Liver (tissue), 8 donors: ENCODE measurements at regions not wholly inside any gene's neighbourhood (a gene's known extent, or its start where the extent isn't known, plus 50 kb on each side); places are given as distances from the start of the nearest gene placed in this dataset.

Experiments used
- DNase-seq: peaks from one replicate; pipeline ENCODE4 v3.0.0-alpha.2; 2017; ENCODE audit warnings: low spot score
- H3K27ac ChIP-seq, 2 donors: one replicate each; pipeline ENCODE4 v1.7.0; 2013; ENCODE audit warnings: inconsistent platforms in 2 of 2, low read length in 2 of 2, control low read depth in 1 of 2, low read depth in 1 of 2, mild to moderate bottlenecking in 1 of 2
- H3K27me3 ChIP-seq, 4 donors: one replicate each; pipeline versions ENCODE4 v1.6.1 to v1.7.0; 2013; ENCODE audit warnings: low read length in 3 of 4, inconsistent platforms in 1 of 4, mild to moderate bottlenecking in 1 of 4, moderate library complexity in 1 of 4; ENCODE audit not compliant: control insufficient read depth in 4 of 4, insufficient read depth in 4 of 4
- H3K36me3 ChIP-seq, 4 donors: one replicate each; pipeline versions ENCODE4 v1.6.1 to v1.7.0; 2013; ENCODE audit warnings: low read length in 3 of 4, mild to moderate bottlenecking in 3 of 4, low read depth in 1 of 4, moderate library complexity in 1 of 4; ENCODE audit not compliant: control insufficient read depth in 4 of 4, insufficient read depth in 3 of 4
- H3K4me1 ChIP-seq, 4 donors: one replicate each; pipeline versions ENCODE4 v1.6.1 to v1.7.0; 2013; ENCODE audit warnings: low read length in 3 of 4, mild to moderate bottlenecking in 3 of 4, moderate library complexity in 1 of 4; ENCODE audit not compliant: control insufficient read depth in 4 of 4, insufficient read depth in 4 of 4
- H3K4me3 ChIP-seq, 3 donors: one replicate each; pipeline versions ENCODE4 v1.6.1 to v1.7.0; 2013; ENCODE audit warnings: low read length in 3 of 3, control low read depth in 1 of 3, low read depth in 1 of 3, mild to moderate bottlenecking in 1 of 3
- H3K9ac ChIP-seq, 2 donors: one replicate each; pipeline ENCODE4 v1.7.0; 2013; ENCODE audit warnings: low read length in 2 of 2, mild to moderate bottlenecking in 2 of 2, moderate library complexity in 2 of 2, control low read depth in 1 of 2, low read depth in 1 of 2
- H3K9me3 ChIP-seq, 4 donors: one replicate each; pipeline versions ENCODE4 v1.6.1 to v1.7.0; 2013; ENCODE audit warnings: low read length in 3 of 4; ENCODE audit not compliant: control insufficient read depth in 4 of 4
- FOXA1 ChIP-seq: IDR thresholded peaks from 2 replicates; pipeline ENCODE4 v1.6.1; 2016; ENCODE audit warnings: antibody characterized with exemption
- FOXA2 ChIP-seq: IDR thresholded peaks from 2 replicates; pipeline ENCODE4 v1.6.1; 2016; ENCODE audit warnings: antibody characterized with exemption
- GABPA ChIP-seq, 2 donors: IDR thresholded peaks in 1 of 2; conservative IDR thresholded peaks in 1 of 2; 2 replicates each; pipeline ENCODE4 v1.6.1; 2016; ENCODE audit warnings: antibody characterized with exemption in 2 of 2, mild to moderate bottlenecking in 1 of 2, moderate library complexity in 1 of 2
- HNF4G ChIP-seq: IDR thresholded peaks from 2 replicates; pipeline ENCODE4 v1.6.1; 2016; ENCODE audit warnings: antibody characterized with exemption
- JUND ChIP-seq, 2 donors: IDR thresholded peaks; 2 replicates each; pipeline ENCODE4 v1.6.1; 2016; ENCODE audit warnings: antibody characterized with exemption in 2 of 2
- RAD21 ChIP-seq, 2 donors: IDR thresholded peaks; 2 replicates each; pipeline ENCODE4 v1.6.1; 2016; ENCODE audit warnings: antibody characterized with exemption in 2 of 2, mild to moderate bottlenecking in 2 of 2
- RXRA ChIP-seq, 2 donors: IDR thresholded peaks; 2 replicates each; pipeline ENCODE4 v1.6.1; 2017 to 2018; ENCODE audit warnings: antibody characterized with exemption in 2 of 2, mild to moderate bottlenecking in 1 of 2
- SP1 ChIP-seq: IDR thresholded peaks from 2 replicates; pipeline ENCODE4 v1.6.1; 2018; ENCODE audit warnings: antibody characterized with exemption, mild to moderate bottlenecking
- YY1 ChIP-seq: IDR thresholded peaks from 2 replicates; pipeline ENCODE4 v1.6.1; 2016; ENCODE audit warnings: antibody characterized with exemption, mild to moderate bottlenecking
- WGBS: extraction: QIAGEN DNeasy Blood & Tissue Kit; methylation state at CpG from one replicate; pipeline ENCODE4 v1.1.7; 2013; 5-methylcytosine and 5-hydroxymethylcytosine counted together
- TF ChIP-seq, protein P1 (sequence below): IDR thresholded peaks from 2 replicates; pipeline ENCODE4 v1.6.1; 2016; ENCODE audit warnings: antibody characterized with exemption
- TF ChIP-seq, protein P2 (sequence below): fragments of 150-350 bp; IDR thresholded peaks from 2 replicates; pipeline ENCODE4 v1.5.1; 2017; ENCODE audit warnings: improper control_type of control experiment, low read depth, low read length; ENCODE audit not compliant: missing input control
- TF ChIP-seq, protein P3 (sequence below): IDR thresholded peaks from 2 replicates; pipeline ENCODE4 v1.6.1; 2016; ENCODE audit warnings: antibody characterized with exemption
- TF ChIP-seq, protein P4 (sequence below): IDR thresholded peaks from 2 replicates; pipeline ENCODE4 v1.6.1; 2016; ENCODE audit warnings: antibody characterized with exemption, mild to moderate bottlenecking
- TF ChIP-seq, protein P5 (sequence below): IDR thresholded peaks from 2 replicates; pipeline ENCODE4 v1.6.1; 2016; ENCODE audit warnings: antibody characterized with exemption
- donor health status: healthy.
- donor health status: healthy.
- donor health status: healthy.
- donor health status: healthy.
- donor health status: healthy.

DNA sequence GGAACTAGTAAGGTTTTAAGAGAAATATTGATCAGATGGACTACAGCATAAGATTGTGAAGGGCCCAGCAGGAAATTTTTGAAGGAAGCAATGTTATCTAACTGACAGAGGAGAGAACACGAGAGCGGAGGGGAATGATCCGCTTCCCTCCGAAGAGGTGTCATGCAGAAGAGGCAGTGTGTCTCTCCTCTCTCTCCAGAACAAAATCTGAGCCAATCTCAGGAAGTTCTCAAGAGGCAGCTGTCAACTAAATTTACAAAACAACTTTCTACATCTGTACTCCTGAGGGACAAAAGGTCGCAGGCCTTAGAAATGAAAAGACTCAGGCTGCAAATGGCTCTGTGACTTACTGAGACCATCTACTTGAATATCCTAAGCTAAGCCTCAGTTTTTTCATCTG is 224.6 kb upstream of the CDH5 start:
- 84% methylated on average over 5 of the region's 5 CpGs for WGBS
- H3K4me3 ChIP-seq: no peak overlapping the region
- no peak for DNase-seq
- TF ChIP-seq HNF4G (no peak), GABPA (IDR thresholded peaks at IDR 0.05 in 1 of 2, conservative IDR thresholded peaks at IDR 0.05 in 1 of 2) (no peak), RXRA (IDR thresholded peaks at IDR 0.05) (no peak)
- TF ChIP-seq, protein P1, sequence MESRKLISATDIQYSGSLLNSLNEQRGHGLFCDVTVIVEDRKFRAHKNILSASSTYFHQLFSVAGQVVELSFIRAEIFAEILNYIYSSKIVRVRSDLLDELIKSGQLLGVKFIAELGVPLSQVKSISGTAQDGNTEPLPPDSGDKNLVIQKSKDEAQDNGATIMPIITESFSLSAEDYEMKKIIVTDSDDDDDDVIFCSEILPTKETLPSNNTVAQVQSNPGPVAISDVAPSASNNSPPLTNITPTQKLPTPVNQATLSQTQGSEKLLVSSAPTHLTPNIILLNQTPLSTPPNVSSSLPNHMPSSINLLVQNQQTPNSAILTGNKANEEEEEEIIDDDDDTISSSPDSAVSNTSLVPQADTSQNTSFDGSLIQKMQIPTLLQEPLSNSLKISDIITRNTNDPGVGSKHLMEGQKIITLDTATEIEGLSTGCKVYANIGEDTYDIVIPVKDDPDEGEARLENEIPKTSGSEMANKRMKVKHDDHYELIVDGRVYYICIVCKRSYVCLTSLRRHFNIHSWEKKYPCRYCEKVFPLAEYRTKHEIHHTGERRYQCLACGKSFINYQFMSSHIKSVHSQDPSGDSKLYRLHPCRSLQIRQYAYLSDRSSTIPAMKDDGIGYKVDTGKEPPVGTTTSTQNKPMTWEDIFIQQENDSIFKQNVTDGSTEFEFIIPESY: no peak
- no peaks in the 10 kb centered on the region for H3K36me3 ChIP-seq
- no peaks in the 10 kb centered on the region for H3K4me1 ChIP-seq
- H3K27ac ChIP-seq: no peak overlapping the region
- H3K9ac ChIP-seq: no peak overlapping the region
- peaks cover 0 to 2% (median 0%) of the 10 kb centered on the region in 4 donors for H3K27me3 ChIP-seq
- H3K9me3 ChIP-seq: no peaks in the 10 kb centered on the region

DNA sequence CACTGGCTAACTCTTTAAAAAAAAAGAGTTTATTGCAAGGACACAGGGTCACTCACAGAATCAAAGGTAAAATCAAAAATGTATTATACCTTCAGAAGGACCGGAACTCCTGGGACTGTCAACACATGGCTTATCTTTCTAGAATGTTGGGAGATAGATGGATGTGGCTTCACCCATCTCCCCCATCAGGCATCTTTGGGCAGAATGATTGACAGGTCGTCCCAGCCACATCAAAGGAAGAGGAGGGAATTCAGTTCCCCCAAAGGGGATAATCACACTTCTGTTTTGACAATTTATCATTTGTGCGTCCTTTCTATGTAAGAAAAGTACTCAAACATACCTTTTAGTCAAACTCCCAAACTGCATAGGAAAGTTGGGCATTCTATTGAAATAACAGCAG is 228.6 kb upstream of the CDH5 start:
- no peak overlapping the region for H3K27ac ChIP-seq
- TF ChIP-seq FOXA2 (no peak), RXRA (IDR thresholded peaks at IDR 0.05) (no peak)
- TF ChIP-seq, protein P2, sequence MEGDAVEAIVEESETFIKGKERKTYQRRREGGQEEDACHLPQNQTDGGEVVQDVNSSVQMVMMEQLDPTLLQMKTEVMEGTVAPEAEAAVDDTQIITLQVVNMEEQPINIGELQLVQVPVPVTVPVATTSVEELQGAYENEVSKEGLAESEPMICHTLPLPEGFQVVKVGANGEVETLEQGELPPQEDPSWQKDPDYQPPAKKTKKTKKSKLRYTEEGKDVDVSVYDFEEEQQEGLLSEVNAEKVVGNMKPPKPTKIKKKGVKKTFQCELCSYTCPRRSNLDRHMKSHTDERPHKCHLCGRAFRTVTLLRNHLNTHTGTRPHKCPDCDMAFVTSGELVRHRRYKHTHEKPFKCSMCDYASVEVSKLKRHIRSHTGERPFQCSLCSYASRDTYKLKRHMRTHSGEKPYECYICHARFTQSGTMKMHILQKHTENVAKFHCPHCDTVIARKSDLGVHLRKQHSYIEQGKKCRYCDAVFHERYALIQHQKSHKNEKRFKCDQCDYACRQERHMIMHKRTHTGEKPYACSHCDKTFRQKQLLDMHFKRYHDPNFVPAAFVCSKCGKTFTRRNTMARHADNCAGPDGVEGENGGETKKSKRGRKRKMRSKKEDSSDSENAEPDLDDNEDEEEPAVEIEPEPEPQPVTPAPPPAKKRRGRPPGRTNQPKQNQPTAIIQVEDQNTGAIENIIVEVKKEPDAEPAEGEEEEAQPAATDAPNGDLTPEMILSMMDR: no peak
- TF ChIP-seq, protein P3, sequence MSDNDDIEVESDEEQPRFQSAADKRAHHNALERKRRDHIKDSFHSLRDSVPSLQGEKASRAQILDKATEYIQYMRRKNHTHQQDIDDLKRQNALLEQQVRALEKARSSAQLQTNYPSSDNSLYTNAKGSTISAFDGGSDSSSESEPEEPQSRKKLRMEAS: no peak
- TF ChIP-seq, protein P4, sequence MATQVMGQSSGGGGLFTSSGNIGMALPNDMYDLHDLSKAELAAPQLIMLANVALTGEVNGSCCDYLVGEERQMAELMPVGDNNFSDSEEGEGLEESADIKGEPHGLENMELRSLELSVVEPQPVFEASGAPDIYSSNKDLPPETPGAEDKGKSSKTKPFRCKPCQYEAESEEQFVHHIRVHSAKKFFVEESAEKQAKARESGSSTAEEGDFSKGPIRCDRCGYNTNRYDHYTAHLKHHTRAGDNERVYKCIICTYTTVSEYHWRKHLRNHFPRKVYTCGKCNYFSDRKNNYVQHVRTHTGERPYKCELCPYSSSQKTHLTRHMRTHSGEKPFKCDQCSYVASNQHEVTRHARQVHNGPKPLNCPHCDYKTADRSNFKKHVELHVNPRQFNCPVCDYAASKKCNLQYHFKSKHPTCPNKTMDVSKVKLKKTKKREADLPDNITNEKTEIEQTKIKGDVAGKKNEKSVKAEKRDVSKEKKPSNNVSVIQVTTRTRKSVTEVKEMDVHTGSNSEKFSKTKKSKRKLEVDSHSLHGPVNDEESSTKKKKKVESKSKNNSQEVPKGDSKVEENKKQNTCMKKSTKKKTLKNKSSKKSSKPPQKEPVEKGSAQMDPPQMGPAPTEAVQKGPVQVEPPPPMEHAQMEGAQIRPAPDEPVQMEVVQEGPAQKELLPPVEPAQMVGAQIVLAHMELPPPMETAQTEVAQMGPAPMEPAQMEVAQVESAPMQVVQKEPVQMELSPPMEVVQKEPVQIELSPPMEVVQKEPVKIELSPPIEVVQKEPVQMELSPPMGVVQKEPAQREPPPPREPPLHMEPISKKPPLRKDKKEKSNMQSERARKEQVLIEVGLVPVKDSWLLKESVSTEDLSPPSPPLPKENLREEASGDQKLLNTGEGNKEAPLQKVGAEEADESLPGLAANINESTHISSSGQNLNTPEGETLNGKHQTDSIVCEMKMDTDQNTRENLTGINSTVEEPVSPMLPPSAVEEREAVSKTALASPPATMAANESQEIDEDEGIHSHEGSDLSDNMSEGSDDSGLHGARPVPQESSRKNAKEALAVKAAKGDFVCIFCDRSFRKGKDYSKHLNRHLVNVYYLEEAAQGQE: no peak
- no peaks in the 10 kb centered on the region for H3K36me3 ChIP-seq
- no peaks in the 10 kb centered on the region for H3K9me3 ChIP-seq
- H3K27me3 ChIP-seq: no peaks in the 10 kb centered on the region
- H3K9ac ChIP-seq: no peak overlapping the region
- no peaks in the 10 kb centered on the region for H3K4me1 ChIP-seq
- no peak overlapping the region for H3K4me3 ChIP-seq
- DNase-seq: no peak
- WGBS: 36% methylated on average over 3 of the region's 3 CpGs

DNA sequence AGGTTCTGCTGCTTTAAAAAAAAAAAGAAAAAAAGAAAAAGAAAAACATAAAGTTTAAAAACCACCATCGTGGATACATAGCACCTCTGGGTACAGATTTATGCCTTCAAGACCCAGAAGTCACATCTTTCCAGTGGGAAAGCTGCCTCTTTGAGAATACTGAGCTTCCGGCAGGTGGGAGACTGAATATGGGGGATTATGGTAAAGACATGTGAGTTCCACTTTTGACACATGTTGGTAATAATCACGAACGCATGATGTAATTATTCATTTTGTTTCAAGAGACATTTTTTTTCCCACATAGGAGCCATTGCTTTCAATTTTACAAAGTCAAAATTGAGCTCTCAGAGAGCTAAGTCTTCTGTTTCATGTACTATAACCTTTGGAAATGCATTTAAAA is 229.7 kb upstream of the CDH5 start:
- no peaks in the 10 kb centered on the region for H3K9me3 ChIP-seq
- H3K9ac ChIP-seq: no peak overlapping the region
- no peak for DNase-seq
- no peak overlapping the region for H3K4me3 ChIP-seq
- no peaks in the 10 kb centered on the region for H3K27me3 ChIP-seq
- H3K36me3 ChIP-seq: no peaks in the 10 kb centered on the region
- H3K4me1 ChIP-seq: no peaks in the 10 kb centered on the region
- WGBS: 70% methylated on average over 4 of the region's 4 CpGs
- H3K27ac ChIP-seq: no peak overlapping the region
- TF ChIP-seq HNF4G: no peak
- TF ChIP-seq YY1: no peak
- TF ChIP-seq FOXA2: no peak
- TF ChIP-seq, protein P2: no peak
- TF ChIP-seq, protein P5, sequence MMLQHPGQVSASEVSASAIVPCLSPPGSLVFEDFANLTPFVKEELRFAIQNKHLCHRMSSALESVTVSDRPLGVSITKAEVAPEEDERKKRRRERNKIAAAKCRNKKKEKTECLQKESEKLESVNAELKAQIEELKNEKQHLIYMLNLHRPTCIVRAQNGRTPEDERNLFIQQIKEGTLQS: no peak
- TF ChIP-seq JUND (IDR thresholded peaks at IDR 0.05): no peak
- no peak for TF ChIP-seq SP1
- TF ChIP-seq FOXA1: no peak
- TF ChIP-seq, protein P3: no peak
- no peak for TF ChIP-seq RAD21 (IDR thresholded peaks at IDR 0.05)
